Esophagus muscularis mucosa (tissue), 4 donors: ENCODE measurements at regions not wholly inside any gene's neighbourhood (a gene's known extent, or its start where the extent isn't known, plus 50 kb on each side); places are given as distances from the start of the nearest gene placed in this dataset.

Experiments
- DNase-seq: peaks from one replicate; pipeline ENCODE4 v3.0.0-alpha.2; 2017; ENCODE audit errors: extremely low spot score
- H3K27ac ChIP-seq, 4 donors: fragments of 200-600 bp; sonication (generic); replicated peaks in 1 of 4; 1 replicate in 3 of 4; 2 replicates in 1 of 4; pipeline ENCODE4 v1.5.1; 2016 to 2019; ENCODE audit warnings: mild to moderate bottlenecking in 1 of 4
- H3K27me3 ChIP-seq, 4 donors: fragments of 200-600 bp; sonication (generic); one replicate each; pipeline versions ENCODE4 v1.5.1 to v1.6.0; 2016 to 2019
- H3K36me3 ChIP-seq, 4 donors: fragments of 200-600 bp; sonication (generic); one replicate each; pipeline ENCODE4 v1.5.1; 2016 to 2019
- H3K4me1 ChIP-seq, 4 donors: fragments of 200-600 bp; sonication (generic); one replicate each; pipeline ENCODE4 v1.5.1; 2016 to 2019
- H3K4me3 ChIP-seq, 4 donors: fragments of 200-600 bp; sonication (generic); 1 replicate in 2 of 4; 2 replicates in 2 of 4; pipeline ENCODE4 v1.5.1; 2016 to 2019; ENCODE audit warnings: mild to moderate bottlenecking in 4 of 4, moderate library complexity in 1 of 4
- H3K9me3 ChIP-seq, 4 donors: fragments of 200-600 bp; sonication (generic); 1 replicate in 3 of 4; 2 replicates in 1 of 4; pipeline ENCODE4 v1.5.1; 2016 to 2019
- CTCF ChIP-seq, 3 experiments: fragments of 200-600 bp in 2 of 3; fragments of 450-650 bp in 1 of 3; sonication (generic) in 2 of 3; IDR thresholded peaks; one replicate each; pipeline ENCODE4 v1.5.1; 2017 to 2019; ENCODE audit warnings: antibody characterized with exemption in 3 of 3, mild to moderate bottlenecking in 2 of 3, moderate library complexity in 1 of 3
- EP300 ChIP-seq: sonication (generic); formaldehyde crosslinking; IDR thresholded peaks from one replicate; pipeline ENCODE4 v1.6.1; 2017; ENCODE audit warnings: antibody characterized with exemption
- POLR2A ChIP-seq: fragments of 450-650 bp; IDR thresholded peaks from one replicate; pipeline ENCODE4 v1.6.1; 2017; ENCODE audit warnings: antibody characterized with exemption, moderate library complexity, mild to moderate bottlenecking, low read depth
- POLR2AphosphoS5 ChIP-seq, 2 donors: sonication (generic); formaldehyde crosslinking; IDR thresholded peaks; one replicate each; pipeline ENCODE4 v1.6.1; 2017; ENCODE audit warnings: antibody characterized with exemption in 2 of 2
- WGBS: methylation state at CpG from one replicate; pipeline ENCODE4 v1.1.5; 2018; 5-methylcytosine and 5-hydroxymethylcytosine counted together
- intact Hi-C: fragments of 100-400 bp; cut with DNase I; formaldehyde crosslinking; loops from one replicate; pipeline ENCODE4 v1.15.1; 2023

DNA sequence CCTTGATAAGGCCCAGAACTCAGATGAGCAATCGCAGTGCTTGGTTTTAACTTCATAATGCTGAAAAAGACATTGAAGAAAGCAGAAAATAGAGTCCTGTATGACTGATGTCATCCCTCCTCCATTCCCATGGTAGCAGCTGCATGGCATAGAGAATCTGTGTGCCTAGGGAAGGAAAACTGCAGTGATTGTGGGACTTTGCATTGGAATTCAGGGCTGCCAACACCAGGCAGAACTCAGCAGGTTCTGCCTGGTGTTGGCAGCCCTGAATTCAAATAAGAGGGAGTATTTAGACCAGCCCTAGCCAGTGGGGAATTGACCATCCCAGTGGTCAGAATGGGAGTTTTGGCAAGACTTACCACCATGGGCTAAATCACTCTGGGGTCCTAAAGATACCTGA is 1016.0 kb downstream of the FAM181B start:
- H3K9me3 ChIP-seq = no peaks in the 10 kb centered on the region
- no peak overlapping the region for H3K4me3 ChIP-seq
- DNase-seq = no peak
- no peaks in the 10 kb centered on the region for H3K4me1 ChIP-seq
- WGBS = 93% methylated on average over 1 of the region's 1 CpG
- H3K27me3 ChIP-seq = no peaks in the 10 kb centered on the region
- no peaks in the 10 kb centered on the region for H3K36me3 ChIP-seq
- TF ChIP-seq EP300 (no peak), POLR2A (no peak), CTCF (IDR thresholded peaks at IDR 0.05) (no peak), POLR2AphosphoS5 (IDR thresholded peaks at IDR 0.05) (no peak)
- H3K27ac ChIP-seq = no peak overlapping the region
- intact Hi-C loops = no loop called here

GRCh38 chr11:81707881-81708280 is 1025.8 kb downstream of the FAM181B start:
- H3K4me3 ChIP-seq = no peak overlapping the region
- TF ChIP-seq POLR2AphosphoS5 (IDR thresholded peaks at IDR 0.05) (no peak), EP300 (no peak), POLR2A (no peak), CTCF (IDR thresholded peaks at IDR 0.05) (no peak)
- H3K27me3 ChIP-seq = no peaks in the 10 kb centered on the region
- no peaks in the 10 kb centered on the region for H3K36me3 ChIP-seq
- no peaks in the 10 kb centered on the region for H3K9me3 ChIP-seq
- no peaks in the 10 kb centered on the region for H3K4me1 ChIP-seq
- 38% methylated on average over 1 of the region's 1 CpG for WGBS
- no peak for DNase-seq
- intact Hi-C loops = no loop called here
- H3K27ac ChIP-seq = no peak overlapping the region

DNA sequence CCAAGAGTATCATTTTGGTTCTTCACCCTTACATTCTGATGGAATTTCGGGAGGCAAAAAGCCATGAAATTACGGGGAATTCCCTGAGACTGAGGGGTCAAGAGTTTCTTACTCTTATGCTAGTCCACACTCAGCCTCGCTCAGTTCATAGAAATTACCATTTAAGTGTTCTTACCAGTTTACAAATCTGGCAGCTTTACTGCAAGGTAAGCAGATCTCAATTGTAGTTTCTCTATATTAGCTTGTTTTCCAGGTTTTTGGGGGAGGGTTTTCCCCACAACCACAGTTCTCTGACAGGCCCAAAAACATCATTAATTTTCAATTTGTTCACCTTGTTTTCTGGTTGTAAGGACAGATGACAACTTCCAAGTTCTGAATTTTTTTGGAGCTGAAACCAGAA is 1028.4 kb downstream of the FAM181B start:
- H3K4me1 ChIP-seq = no peaks in the 10 kb centered on the region
- no peaks in the 10 kb centered on the region for H3K27me3 ChIP-seq
- TF ChIP-seq POLR2AphosphoS5 (IDR thresholded peaks at IDR 0.05) = no peak
- no peak for TF ChIP-seq EP300
- TF ChIP-seq POLR2A = no peak
- TF ChIP-seq CTCF (IDR thresholded peaks at IDR 0.05) = no peak
- H3K4me3 ChIP-seq = no peak overlapping the region
- H3K36me3 ChIP-seq = no peaks in the 10 kb centered on the region
- H3K27ac ChIP-seq = no peak overlapping the region
- 62% methylated on average over 1 of the region's 3 CpGs for WGBS
- DNase-seq = no peak
- H3K9me3 ChIP-seq = peaks cover 0 to 11% (median 0%) of the 10 kb centered on the region in 4 donors
- intact Hi-C loops = no loop called here

DNA sequence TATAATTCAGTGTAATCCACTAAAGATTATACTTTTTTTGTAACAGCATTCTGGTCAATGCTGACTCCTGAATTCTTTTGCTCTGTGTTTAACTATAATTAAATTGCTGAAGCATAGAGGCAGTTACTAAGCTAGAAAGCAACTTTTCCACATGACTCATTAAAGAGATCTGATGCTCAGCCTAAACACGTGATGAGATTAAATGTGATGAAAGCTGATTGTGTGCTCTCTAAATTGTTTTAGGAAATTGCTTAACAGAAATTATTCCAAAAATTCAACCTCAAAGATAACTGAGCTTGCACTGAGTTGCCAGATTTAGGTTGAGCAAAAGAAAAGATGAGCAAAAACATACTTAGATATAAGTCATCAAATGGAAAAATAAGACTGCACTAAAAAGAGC is 1033.6 kb downstream of the FAM181B start:
- intact Hi-C loops = no loop called here
- H3K27ac ChIP-seq = no peak overlapping the region
- H3K4me3 ChIP-seq = no peak overlapping the region
- no peak for DNase-seq
- H3K27me3 ChIP-seq = no peaks in the 10 kb centered on the region
- TF ChIP-seq POLR2AphosphoS5 (IDR thresholded peaks at IDR 0.05) = no peak
- TF ChIP-seq POLR2A = no peak
- TF ChIP-seq CTCF (IDR thresholded peaks at IDR 0.05) = no peak
- no peak for TF ChIP-seq EP300
- 72% methylated on average over 1 of the region's 1 CpG for WGBS
- no peaks in the 10 kb centered on the region for H3K36me3 ChIP-seq
- peaks cover 0 to 28% (median 4%) of the 10 kb centered on the region in 4 donors for H3K9me3 ChIP-seq
- no peaks in the 10 kb centered on the region for H3K4me1 ChIP-seq

GRCh38 chr11:81687057-81687456 is 1046.6 kb downstream of the FAM181B start:
- Histone ChIP-seq H3K36me3 (no peaks in the 10 kb centered on the region), H3K27ac (no peak overlapping the region), H3K27me3 (no peaks in the 10 kb centered on the region), H3K4me3 (no peak overlapping the region), H3K4me1 (no peaks in the 10 kb centered on the region), H3K9me3 (no peaks in the 10 kb centered on the region)
- no peak for DNase-seq
- TF ChIP-seq EP300 = no peak
- no peak for TF ChIP-seq POLR2A
- no peak for TF ChIP-seq CTCF (IDR thresholded peaks at IDR 0.05)
- intact Hi-C loops = no loop called here
- WGBS = 96% methylated on average over 2 of the region's 2 CpGs
